ENCODE measurements at regions not wholly inside any gene's neighbourhood (a gene's known extent, or its start where the extent isn't known, plus 50 kb on each side); places are given as distances from the start of the nearest gene placed in this dataset.

DNA sequence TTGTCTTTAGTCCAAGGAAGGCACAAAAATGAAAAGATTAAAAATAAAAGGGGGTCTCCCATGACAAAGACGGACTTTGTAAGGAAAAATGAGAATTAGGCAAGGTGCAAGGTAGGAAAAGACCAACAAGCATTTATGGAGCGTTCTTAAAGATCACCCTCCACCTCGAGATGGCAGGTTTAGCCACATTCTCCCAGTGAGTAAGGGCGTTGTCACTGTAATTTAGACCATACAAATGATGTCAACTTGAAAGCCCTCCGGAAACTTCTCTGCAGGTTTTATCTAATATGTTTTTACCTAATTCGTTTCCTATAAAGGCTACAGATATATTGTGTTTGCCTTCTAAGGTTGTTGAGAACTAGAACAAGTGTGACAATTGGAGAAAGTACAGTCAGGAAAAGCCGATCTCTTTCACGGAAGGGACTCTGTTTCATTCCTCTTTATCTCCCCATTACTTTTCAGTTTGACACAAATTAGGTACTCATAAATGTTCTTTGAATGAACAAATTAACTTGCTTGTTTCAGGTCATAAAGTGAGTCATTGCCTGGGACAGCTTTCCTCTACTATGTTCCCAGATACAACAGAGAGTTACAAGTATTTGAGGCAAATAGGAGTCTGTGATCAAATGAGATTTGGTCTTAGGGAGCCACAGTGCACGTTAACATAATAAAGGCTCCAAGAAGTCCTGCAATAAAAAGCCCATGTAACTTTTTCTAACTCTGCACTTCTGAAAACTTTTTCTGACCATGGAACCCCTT is 102.6 kb upstream of the HABP2 start:
- no peak overlapping the region for H3K27ac Mint-ChIP-seq
- H3K36me3 Mint-ChIP-seq (ENCODE audit: low read depth): no peaks in the 10 kb centered on the region
- no peak overlapping the region for H3K4me3 Mint-ChIP-seq
- no peaks in the 10 kb centered on the region for H3K9me3 Mint-ChIP-seq
- peaks cover 69% of the 10 kb centered on the region for H3K27me3 Mint-ChIP-seq
- H3K4me1 Mint-ChIP-seq (ENCODE audit: low read depth): peaks cover 10% of the 10 kb centered on the region
- intact Hi-C loops (cut with micrococcal nuclease): no loop called here

DNA sequence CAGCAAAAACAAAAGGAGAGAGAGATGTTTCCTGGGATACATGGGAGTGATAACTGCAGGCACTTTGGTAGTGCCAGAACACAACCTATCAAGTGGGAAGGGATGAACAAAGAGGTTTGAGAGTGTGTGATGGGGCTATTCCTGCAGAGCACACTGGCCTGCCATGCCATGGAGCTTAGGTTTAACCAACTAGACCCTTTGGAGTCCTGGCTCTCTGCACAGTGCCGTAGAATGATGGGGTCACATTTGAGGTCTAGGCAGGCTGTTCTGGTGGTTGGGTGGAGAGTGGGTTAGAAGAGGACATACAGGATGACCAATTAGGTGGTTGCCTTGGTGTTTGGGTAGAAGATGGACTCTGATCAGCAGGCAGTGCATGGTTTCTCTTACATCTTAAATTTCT is 101.9 kb upstream of the HABP2 start:
- Mint-ChIP-seq H3K4me3 (no peak overlapping the region), H3K9me3 (no peaks in the 10 kb centered on the region), H3K36me3 (ENCODE audit: low read depth) (no peaks in the 10 kb centered on the region), H3K4me1 (ENCODE audit: low read depth) (peaks cover 5% of the 10 kb centered on the region), H3K27me3 (peaks cover 62% of the 10 kb centered on the region), H3K27ac (no peak overlapping the region)
- intact Hi-C loops (cut with micrococcal nuclease): no loop called here

DNA sequence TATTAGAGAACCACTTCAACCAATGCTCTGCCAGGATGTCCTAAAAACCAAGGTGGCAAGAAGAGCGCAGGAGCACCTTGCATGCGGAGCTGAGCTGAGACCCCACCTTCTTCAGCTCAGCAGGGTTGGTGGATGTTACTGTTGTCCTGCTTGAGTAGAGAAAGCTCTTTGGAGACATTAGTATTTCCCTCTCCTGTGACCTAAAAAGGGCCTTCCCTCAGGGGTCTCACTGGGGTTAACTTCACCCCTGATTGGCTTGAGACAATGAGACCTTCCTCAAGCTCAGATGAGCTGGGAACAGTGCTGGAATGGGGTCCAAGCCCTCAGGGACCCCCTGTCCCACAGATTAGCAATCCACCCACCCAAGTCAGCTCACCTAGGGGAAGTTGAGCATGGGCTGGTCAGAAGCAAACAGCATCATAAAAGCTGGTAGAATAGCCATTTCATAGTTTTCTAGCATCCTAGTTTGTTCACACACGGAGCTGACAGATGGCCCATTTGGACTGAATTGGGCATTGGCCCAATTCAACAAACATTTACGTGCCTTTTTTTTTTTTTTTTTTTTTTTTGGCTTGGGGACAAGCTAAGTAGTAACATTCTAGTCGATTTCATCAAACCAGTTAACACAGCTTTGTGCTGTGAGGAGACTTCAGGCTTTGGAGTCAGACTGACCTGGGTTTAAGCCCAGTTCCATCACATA is 100.6 kb upstream of the HABP2 start:
- peaks cover 53% of the 10 kb centered on the region for H3K27me3 Mint-ChIP-seq
- no peaks in the 10 kb centered on the region for H3K36me3 Mint-ChIP-seq (ENCODE audit: low read depth)
- H3K9me3 Mint-ChIP-seq: no peaks in the 10 kb centered on the region
- H3K4me3 Mint-ChIP-seq: no peak overlapping the region
- H3K4me1 Mint-ChIP-seq (ENCODE audit: low read depth): peaks cover 5% of the 10 kb centered on the region
- no peak overlapping the region for H3K27ac Mint-ChIP-seq
- intact Hi-C loops (cut with micrococcal nuclease): no loop called here

DNA sequence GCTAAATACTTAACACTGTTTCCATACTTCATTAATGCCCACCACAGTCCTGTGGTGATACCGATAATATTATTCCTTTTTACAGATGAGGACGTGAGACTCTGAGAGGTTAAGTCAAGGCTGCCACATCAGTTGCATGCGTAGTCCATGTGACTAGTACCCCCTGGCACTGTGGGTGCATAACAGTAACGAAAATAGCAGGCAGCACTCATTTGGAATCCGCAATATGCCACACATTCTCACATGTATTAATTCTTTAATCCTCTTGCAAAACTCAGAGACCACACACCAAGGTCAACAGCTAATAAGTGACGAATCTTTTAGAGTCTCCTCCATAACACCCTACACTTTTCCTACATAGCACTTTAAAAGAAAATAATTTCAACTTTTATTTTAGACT is 99.5 kb upstream of the HABP2 start:
- peaks cover 43% of the 10 kb centered on the region for H3K27me3 Mint-ChIP-seq
- no peak overlapping the region for H3K27ac Mint-ChIP-seq
- no peak overlapping the region for H3K4me3 Mint-ChIP-seq
- no peaks in the 10 kb centered on the region for H3K36me3 Mint-ChIP-seq (ENCODE audit: low read depth)
- peaks cover 9% of the 10 kb centered on the region for H3K4me1 Mint-ChIP-seq (ENCODE audit: low read depth)
- H3K9me3 Mint-ChIP-seq: no peaks in the 10 kb centered on the region
- intact Hi-C loops (cut with micrococcal nuclease): no loop called here

DNA sequence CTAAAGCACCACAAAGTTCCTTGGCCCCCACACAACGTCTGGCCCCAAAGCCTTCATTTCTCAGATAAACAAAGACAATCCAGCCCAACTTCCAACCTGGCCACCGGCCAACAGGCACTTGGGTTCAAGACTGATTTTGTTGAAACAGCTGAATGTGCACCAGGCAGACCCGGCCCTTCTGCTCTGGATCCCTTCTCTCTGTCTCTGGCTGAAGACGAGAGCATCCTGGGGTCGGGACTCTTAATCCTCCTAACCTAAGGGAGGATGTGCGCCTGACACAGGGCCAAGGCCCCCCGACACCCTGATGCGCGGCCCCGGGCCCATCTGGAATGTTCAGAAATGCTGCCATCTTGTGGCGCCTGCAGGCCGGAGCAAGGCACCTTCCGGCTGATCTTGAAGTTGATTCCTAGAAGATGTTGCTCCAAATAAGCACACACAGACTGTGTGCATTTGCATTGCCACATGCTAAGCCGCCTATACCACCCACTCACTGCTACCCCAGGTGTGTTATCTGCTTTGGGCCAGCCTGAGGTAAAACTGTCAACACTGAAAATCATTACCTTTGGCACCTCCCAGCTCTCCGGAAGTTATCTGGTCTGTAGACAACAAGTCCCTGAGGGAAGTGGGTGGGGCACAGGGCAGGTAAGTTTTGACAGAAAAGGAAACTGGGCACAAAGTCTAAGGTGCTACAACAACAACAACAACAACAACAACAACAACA is 98.4 kb upstream of the HABP2 start:
- Mint-ChIP-seq H3K4me1 (ENCODE audit: low read depth) (peaks cover 10% of the 10 kb centered on the region), H3K9me3 (no peaks in the 10 kb centered on the region), H3K4me3 (no peak overlapping the region), H3K36me3 (ENCODE audit: low read depth) (no peaks in the 10 kb centered on the region), H3K27ac (no peak overlapping the region), H3K27me3 (peaks cover 33% of the 10 kb centered on the region)
- intact Hi-C loops (cut with micrococcal nuclease): no loop called here

DNA sequence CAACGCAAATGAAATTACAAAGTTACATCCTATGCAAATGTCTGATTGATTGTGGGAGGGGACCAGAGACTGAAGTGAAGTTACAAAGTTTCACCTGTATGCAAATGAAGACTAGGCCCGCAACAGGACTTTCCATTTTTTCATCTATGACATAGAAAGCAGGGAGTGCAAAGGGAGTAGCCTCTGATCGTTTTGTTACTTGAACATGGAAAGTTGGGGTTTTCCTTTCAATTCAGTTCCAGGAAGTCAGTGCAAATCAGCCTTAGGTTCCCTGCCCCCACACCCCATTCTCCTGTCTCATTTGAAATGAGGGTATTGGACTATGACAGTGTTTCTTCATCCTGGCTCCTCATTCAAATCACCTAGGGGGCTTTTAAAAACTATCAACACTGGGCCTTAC is 96.9 kb upstream of the HABP2 start:
- H3K4me1 Mint-ChIP-seq (ENCODE audit: low read depth): peaks cover 10% of the 10 kb centered on the region
- intact Hi-C loops (cut with micrococcal nuclease): no loop called here

DNA sequence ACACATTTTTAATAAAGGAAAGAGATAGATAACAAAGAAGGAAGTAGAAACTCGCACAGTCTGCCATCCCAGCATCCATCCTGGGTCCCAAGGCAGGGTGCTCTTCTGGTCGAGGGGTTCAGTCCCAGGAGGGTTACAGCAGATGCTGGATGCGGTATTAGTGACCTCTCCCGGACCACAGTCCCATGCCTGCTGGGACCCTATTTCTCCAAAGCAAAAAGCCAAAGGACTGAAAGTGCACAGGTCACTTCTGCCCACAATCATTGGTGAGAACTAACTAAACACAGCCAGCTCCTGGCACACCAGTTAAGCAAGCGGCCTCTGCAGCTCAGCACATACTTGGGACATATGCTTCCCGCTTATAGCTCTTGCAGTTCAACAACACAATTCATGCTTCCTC is 96.1 kb upstream of the HABP2 start:
- peaks cover 16% of the 10 kb centered on the region for H3K9me3 Mint-ChIP-seq
- H3K4me3 Mint-ChIP-seq: no peak overlapping the region
- H3K27ac Mint-ChIP-seq: no peak overlapping the region
- no peaks in the 10 kb centered on the region for H3K36me3 Mint-ChIP-seq (ENCODE audit: low read depth)
- peaks cover 10% of the 10 kb centered on the region for H3K4me1 Mint-ChIP-seq (ENCODE audit: low read depth)
- intact Hi-C loops (cut with micrococcal nuclease): no loop called here
- H3K27me3 Mint-ChIP-seq: peaks cover 19% of the 10 kb centered on the region

More for the DNA sequence above, 96.9 kb upstream of the HABP2 start:
- Mint-ChIP-seq H3K9me3 (peaks cover 9% of the 10 kb centered on the region), H3K36me3 (ENCODE audit: low read depth) (no peaks in the 10 kb centered on the region), H3K4me3 (no peak overlapping the region), H3K27me3 (peaks cover 23% of the 10 kb centered on the region), H3K27ac (no peak overlapping the region)

DNA sequence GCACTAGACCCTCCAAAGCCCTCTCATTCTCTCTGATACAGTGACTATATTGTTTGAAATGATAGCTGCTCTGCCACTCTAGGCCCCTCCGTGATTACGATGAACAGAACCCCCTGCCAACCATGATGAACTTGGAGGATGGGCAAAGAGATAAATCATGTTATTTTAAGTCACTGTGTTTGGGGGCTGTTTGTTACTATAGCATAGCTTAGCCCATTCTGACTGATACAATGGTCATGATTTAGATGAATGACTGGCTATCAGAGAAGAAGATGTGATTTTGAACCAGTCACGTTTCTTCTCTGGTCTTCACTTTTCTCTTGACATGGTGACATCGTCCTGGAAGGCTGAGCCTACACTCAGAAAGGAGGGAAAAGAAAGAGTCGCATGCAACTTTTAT is 95.4 kb upstream of the HABP2 start:
- Mint-ChIP-seq H3K4me3 (no peak overlapping the region), H3K27me3 (peaks cover 14% of the 10 kb centered on the region), H3K4me1 (ENCODE audit: low read depth) (peaks cover 10% of the 10 kb centered on the region), H3K9me3 (peaks cover 16% of the 10 kb centered on the region), H3K36me3 (ENCODE audit: low read depth) (no peaks in the 10 kb centered on the region), H3K27ac (no peak overlapping the region)
- intact Hi-C loops (cut with micrococcal nuclease): no loop called here

DNA sequence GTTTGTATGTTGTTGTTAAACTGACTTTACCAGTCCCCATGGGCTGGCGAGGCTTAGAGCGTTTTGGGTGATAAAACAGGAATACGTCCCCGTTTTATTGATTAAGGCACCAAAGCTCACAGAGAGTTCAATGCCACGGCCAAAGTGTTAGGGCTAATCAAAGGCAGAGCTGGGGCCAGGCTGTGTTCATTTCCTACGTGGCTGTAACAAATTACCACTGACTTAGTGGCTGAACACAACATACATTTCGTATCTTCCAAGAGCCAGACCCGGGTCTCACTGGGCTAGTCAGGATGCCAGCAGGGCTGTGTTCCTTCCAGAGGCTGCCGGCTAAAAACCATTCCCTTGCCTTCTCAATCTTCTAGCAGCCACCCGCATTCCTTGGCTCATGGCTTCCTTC is 94.4 kb upstream of the HABP2 start:
- Mint-ChIP-seq H3K4me3 (no peak overlapping the region), H3K9me3 (peaks cover 16% of the 10 kb centered on the region), H3K27ac (no peak overlapping the region), H3K27me3 (peaks cover 12% of the 10 kb centered on the region), H3K36me3 (ENCODE audit: low read depth) (no peaks in the 10 kb centered on the region), H3K4me1 (ENCODE audit: low read depth) (peaks cover 10% of the 10 kb centered on the region)
- intact Hi-C loops (cut with micrococcal nuclease): no loop called here

DNA sequence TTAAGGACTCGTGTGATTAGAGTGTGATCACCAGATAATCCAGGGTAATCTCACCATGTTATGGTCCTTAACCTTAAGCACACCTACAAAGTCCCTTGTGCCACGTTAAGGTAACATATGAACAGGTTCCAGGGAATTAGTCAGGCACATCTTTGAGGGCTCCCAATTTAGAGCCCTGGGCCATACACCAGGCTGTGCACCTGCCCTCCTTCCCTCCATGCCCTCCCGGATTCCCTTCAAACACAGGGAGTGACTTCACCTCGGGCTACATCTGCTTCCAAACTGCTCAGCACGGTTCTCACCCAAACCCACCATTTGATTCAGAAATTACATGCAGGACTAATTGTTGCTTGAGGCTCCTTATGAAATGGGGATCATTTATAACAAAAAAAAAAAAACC is 93.9 kb upstream of the HABP2 start:
- Mint-ChIP-seq H3K9me3 (peaks cover 16% of the 10 kb centered on the region), H3K27ac (no peak overlapping the region), H3K4me3 (no peak overlapping the region), H3K4me1 (ENCODE audit: low read depth) (peaks cover 10% of the 10 kb centered on the region), H3K36me3 (ENCODE audit: low read depth) (no peaks in the 10 kb centered on the region), H3K27me3 (peaks cover 12% of the 10 kb centered on the region)
- intact Hi-C loops (cut with micrococcal nuclease): no loop called here

DNA sequence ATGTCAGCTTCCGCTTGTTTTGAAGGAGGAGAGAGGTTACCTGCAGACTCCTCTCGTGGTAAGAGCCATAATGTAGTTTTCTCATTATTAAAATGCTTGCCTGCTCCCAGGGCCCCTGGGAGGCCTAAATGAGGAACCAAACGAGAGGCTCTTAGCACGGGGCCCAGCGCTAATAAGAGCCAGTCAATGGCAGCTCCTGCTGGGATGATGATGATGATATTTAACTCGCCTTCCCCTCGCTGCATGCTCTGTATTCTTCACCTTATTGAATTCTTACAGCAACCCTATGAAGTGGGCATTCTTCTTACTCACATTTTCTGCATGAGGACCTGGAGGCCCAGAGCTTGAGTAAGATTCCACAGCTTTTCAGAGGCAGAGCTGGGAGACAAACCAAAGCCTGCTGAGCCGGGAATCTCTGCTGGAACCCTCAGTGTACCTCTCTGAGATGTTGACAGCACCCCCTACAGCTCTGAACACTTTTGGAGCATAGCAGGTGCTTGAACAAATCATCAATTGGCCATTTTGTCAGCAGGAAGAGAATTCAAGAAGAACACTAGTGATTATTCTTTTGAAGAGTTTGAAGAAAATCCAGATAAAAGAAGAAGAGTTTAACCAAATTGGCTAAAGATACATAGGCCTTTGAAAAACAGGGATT is 93.1 kb upstream of the HABP2 start:
- peaks cover 16% of the 10 kb centered on the region for H3K9me3 Mint-ChIP-seq
- intact Hi-C loops (cut with micrococcal nuclease): no loop called here

DNA sequence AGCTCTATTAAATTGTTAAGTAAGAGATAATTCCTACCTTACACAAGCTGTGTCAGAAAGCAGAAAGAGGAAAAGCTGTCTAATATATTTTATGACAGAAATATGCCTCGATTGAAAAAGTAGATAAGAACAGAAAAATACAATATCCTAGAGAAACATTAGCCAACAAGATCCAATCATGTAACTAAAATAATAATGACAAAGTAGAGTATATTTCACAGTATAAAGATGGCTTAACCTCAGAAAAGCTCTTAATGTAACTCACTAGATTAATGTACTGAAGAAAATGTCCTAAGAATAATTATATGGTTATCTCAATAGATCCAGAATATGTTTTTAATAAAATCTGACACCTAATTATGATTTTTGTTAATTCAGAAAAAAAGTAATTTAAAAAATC is 89.8 kb upstream of the HABP2 start:
- no peak overlapping the region for H3K27ac Mint-ChIP-seq
- H3K4me3 Mint-ChIP-seq: no peak overlapping the region
- peaks cover 16% of the 10 kb centered on the region for H3K9me3 Mint-ChIP-seq
- H3K36me3 Mint-ChIP-seq (ENCODE audit: low read depth): no peaks in the 10 kb centered on the region
- H3K4me1 Mint-ChIP-seq (ENCODE audit: low read depth): peaks cover 3% of the 10 kb centered on the region
- H3K27me3 Mint-ChIP-seq: peaks cover 9% of the 10 kb centered on the region
- intact Hi-C loops (cut with micrococcal nuclease): no loop called here

More for the DNA sequence above, 93.1 kb upstream of the HABP2 start:
- peaks cover 9% of the 10 kb centered on the region for H3K27me3 Mint-ChIP-seq
- peaks cover 5% of the 10 kb centered on the region for H3K4me1 Mint-ChIP-seq (ENCODE audit: low read depth)
- H3K36me3 Mint-ChIP-seq (ENCODE audit: low read depth): no peaks in the 10 kb centered on the region
- H3K27ac Mint-ChIP-seq: no peak overlapping the region
- no peak overlapping the region for H3K4me3 Mint-ChIP-seq

DNA sequence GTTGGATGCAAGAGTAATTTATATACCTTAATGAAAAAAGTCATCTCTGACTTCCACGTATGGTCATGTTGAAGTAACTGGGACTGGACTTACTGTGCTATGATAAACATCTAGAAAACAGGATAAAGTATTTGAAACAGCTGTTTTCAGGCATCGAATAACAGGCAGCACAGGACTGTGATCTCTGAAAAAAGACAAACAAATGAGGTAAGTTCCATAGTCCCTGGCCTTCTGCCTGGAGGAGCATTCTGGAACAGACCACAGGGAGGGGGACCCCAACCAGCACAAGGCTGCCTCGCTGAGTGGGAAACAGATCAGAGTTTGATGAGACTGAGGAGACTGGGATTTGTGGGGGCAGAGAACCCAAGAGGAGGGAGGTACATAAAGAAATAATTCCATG is 89.1 kb upstream of the HABP2 start:
- Mint-ChIP-seq H3K27me3 (peaks cover 9% of the 10 kb centered on the region), H3K9me3 (peaks cover 16% of the 10 kb centered on the region), H3K4me3 (no peak overlapping the region), H3K36me3 (ENCODE audit: low read depth) (no peaks in the 10 kb centered on the region), H3K27ac (no peak overlapping the region), H3K4me1 (ENCODE audit: low read depth) (no peaks in the 10 kb centered on the region)
- intact Hi-C loops (cut with micrococcal nuclease): no loop called here

DNA sequence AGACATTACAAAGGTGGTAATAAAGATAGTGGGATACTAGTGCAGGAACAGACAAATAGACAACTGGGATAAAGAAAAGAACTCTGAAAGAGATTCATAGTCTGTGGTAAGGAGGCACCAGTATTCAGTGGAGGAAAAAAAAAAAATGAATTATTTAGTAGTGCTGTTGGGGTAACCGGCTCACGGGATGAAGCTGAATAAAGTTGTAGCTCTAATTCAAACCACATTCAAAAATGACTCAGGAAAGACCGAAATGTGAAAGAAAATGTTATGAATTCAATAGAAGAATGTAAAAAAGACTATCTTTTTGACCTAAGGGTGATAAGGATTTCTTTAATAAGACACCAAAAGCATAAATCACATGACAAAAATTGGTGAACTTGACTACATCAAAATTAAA is 83.1 kb upstream of the HABP2 start:
- no peaks in the 10 kb centered on the region for H3K9me3 Mint-ChIP-seq
- intact Hi-C loops (cut with micrococcal nuclease): no loop called here
- no peaks in the 10 kb centered on the region for H3K36me3 Mint-ChIP-seq (ENCODE audit: low read depth)
- no peak overlapping the region for H3K4me3 Mint-ChIP-seq
- H3K27ac Mint-ChIP-seq: no peak overlapping the region
- peaks cover 9% of the 10 kb centered on the region for H3K27me3 Mint-ChIP-seq
- H3K4me1 Mint-ChIP-seq (ENCODE audit: low read depth): no peaks in the 10 kb centered on the region

Measured in dendritic cell treated with granulocyte-macrophage colony-stimulating factor and Interleukin-4, amounts not matched to agents 40 ng/mL and 50 ng/mL, for 4 days (primary cell).